HG03060 (cell line): ENCODE measurements at regions not wholly inside any gene's neighbourhood (a gene's known extent, or its start where the extent isn't known, plus 50 kb on each side); places are given as distances from the start of the nearest gene placed in this dataset.
"Not testable (repeated sequence)": the region's sequence is repeated elsewhere in the genome, so short reads cannot be mapped to it uniquely, and the experiment has no call there.

ENCODE experiments used
- ATAC-seq: cut with Tn5 transposase; IDR thresholded peaks from one replicate; pipeline ENCODE4 v1.9.1; 2021; ENCODE audit warnings: low read depth, moderate number of reproducible peaks; ENCODE audit not compliant: unreplicated experiment

DNA sequence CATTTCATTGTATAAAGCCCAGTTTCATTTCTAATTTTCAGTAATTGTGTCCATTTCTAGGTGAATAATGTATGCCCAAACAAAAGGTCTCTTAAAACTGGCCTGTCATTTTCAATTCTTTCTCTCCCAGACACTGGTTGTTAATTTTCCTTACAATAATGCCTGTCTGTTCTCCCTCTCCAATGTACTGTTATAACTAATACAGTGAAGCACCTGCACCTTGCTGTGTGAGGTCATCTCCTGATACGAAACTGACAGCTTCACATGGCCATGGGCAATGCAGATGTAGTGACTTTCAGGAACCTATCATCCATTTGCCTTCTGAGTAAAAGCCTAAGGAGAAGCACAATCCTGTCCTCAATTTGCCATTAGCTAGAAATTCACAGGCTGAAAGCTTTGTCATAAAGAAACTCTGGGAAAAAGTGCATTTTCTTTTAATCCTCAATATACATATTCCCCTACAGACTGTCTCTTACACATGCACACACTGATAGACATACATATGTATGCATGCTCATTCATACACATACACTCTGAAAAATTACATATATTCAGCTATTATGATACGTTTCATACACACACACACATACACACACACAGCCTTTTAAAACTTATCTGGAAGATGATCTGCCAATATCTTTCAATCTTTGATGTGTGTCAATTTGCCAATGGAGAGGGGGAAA is 1030.3 kb downstream of the TDRD15 start:
- no peak for ATAC-seq

- ATAC-seq: not testable (repeated sequence)
Observed at GRCh38 chr2:22156661-22157060, 1032.9 kb downstream of the TDRD15 start.

DNA sequence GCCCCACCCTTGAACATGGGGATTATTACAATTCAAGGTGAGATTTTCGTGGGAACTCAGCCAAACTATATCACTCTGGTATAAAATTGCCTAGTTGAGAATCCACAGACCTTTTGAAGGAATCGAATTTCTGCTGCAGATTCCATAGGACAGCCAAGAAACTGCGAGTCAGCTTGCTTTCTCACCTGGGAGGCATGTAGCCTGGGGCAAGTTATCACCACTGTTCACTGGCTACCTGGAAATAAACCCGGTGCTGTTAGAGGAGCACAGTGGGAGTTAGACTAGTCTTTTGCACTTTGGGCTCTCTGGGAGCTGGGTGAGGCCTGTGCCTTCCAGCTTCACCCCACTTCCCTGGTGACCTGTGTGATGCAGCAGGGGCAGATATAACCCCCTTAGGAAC is 1043.5 kb downstream of the TDRD15 start:
- ATAC-seq: no peak

DNA sequence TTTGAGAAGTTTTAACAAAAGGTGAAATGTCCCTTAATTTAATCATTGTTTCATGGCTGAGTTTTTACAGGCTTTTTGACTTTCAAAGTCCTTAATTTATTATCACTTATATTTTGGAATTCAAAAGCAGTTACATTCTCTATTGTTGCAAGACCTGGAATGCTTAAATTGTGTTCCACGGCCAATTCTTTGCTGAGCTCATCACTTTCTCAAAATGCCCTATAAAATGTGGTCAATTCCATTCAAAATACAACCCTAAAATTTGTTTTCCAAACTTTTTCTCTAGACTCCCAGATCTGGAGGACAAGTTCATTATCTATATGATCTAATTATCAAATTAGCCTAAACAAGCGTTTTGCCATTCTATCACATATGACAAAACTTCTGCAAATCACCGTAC is 1051.2 kb downstream of the TDRD15 start:
- no peak for ATAC-seq

- ATAC-seq: no peak
Observed at GRCh38 chr2:22185251-22185650, 1061.5 kb downstream of the TDRD15 start.

- not testable (repeated sequence) for ATAC-seq
Observed at GRCh38 chr2:22186261-22186828, 1062.6 kb downstream of the TDRD15 start.

DNA sequence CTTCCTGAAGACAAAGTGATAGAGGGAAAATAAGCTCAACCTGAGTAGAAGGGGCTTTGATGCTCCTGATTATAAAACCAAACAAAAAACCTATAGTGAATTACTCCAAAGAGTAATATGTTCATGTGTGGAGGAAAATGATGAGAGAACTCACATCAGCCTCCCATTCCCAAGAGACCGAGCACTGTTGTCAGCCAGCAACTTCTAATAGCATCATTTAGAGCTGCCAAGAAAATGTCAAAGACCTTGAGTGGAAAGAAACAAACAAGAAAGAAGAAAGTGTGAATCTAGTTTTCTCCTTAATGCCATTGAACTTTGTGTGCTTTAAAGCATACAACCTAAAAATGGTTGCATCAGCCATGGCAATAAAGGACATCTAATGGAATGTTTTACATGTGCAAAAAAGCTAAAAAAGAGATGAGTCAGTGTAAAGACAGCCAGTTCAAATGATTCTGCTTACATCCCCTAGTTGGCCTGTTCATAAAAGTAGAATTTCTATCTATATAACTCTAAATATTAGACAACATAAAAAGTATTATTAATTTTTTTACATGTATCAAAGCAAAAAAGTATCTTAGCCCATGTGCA is 1066.2 kb downstream of the TDRD15 start:
- no peak for ATAC-seq

GRCh38 chr2:22194218-22194617 is 1070.5 kb downstream of the TDRD15 start:
- ATAC-seq: no peak

- no peak for ATAC-seq
Observed at GRCh38 chr2:22196806-22197205, 1073.0 kb downstream of the TDRD15 start.

- no peak for ATAC-seq
Observed at GRCh38 chr2:22198381-22199283, 1074.9 kb downstream of the TDRD15 start.

GRCh38 chr2:22199994-22200393 is 1076.2 kb downstream of the TDRD15 start:
- no peak for ATAC-seq

- no peak for ATAC-seq
Observed at GRCh38 chr2:22209545-22209944, 1085.8 kb downstream of the TDRD15 start.

- ATAC-seq: no peak
Observed at GRCh38 chr2:22213237-22213636, 1089.5 kb downstream of the TDRD15 start.

DNA sequence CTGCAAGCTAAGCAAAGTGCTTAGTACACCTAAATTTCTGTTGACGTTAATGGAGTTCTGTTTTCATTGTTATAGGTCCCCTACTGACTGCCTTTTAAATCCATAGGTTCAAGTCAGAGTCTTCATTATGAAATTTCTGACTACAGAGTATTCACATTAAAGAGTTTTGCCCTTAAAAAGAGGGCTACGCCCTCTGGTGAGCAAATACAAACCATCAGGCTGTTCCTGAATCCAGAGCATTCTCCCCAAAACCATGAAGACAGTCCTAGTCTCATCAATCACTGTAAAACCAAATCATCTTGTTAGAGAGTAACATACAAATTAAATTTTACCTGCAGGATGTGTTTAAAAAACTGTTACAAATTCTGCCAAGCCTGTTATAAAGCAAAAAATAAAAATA is 1091.7 kb downstream of the TDRD15 start:
- no peak for ATAC-seq

DNA sequence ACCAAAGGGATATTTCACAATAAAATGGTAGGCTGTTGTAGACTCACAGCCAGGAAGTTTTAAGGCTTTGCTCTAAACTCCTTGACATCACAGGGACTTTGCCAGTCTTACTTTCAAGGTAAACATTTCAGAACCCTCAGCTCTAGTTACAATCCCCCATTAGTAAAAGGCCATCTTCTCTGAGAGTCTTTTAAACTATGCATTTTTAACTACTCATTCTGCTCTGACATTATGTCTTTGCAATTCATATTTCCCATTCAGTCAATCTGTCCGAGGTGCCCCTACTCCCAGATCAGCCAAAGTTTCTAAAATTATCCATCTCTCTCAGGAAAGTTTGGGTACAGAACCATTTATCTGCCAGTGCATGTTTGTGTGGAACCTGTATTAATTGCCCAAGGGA is 1094.1 kb downstream of the TDRD15 start:
- no peak for ATAC-seq

GRCh38 chr2:22221006-22221405 is 1097.2 kb downstream of the TDRD15 start:
- ATAC-seq: no peak

- ATAC-seq: no peak
Observed at GRCh38 chr2:22238967-22239366, 1115.2 kb downstream of the TDRD15 start.

- ATAC-seq: no peak
Observed at GRCh38 chr2:22247466-22247865, 1123.7 kb downstream of the TDRD15 start.

GRCh38 chr2:22248851-22249250 is 1125.1 kb downstream of the TDRD15 start:
- ATAC-seq: no peak

DNA sequence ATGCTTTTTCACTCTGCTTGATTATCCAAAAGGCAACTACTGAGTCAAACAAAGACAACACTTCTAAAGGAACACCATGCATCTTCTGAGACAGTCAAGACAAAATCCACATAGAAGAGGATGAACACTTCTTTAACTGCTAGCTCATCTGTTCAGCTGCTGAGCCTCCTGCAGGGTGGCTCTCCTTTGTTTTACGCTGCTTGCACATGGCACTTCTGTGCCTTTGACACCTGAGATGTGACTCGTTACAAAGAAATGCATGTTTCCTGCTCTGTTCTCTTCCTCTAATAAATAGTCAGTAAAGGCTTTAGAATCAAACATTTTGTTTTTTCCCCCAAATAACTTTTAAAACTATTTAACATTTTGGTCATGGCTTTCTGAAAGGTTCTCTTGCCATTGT is 1129.4 kb downstream of the TDRD15 start:
- ATAC-seq: no peak

DNA sequence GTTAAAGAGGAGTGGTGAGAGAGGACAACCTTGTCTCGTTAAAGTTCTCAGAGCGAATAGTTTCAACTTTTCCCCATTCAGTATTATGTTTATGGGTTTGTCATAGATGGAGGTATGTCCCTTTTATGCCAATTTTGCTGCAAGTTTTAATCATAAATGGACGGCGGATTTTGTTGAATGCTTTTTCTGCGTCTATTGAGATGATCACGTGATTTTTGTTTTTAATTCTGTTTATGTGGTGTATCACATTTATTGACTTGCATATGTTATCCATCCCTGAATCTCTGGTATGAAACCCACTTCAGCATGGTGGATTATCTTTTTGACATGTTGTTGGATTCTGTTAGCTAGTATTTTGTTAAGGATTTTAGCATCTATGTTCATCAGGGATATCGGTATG is 1123.8 kb upstream of the KLHL29 start:
- ATAC-seq: no peak
